Endothelial cell of umbilical vein (primary cell): ENCODE measurements at regions not wholly inside any gene's neighbourhood (a gene's known extent, or its start where the extent isn't known, plus 50 kb on each side); places are given as distances from the start of the nearest gene placed in this dataset.

Experiments used
- CTCF ChIP-seq, 2 donors: IDR thresholded peaks; 1 replicate in 1 of 2; 2 replicates in 1 of 2; pipeline ENCODE4 v1.5.1; 2011; ENCODE audit warnings: low read length in 2 of 2, mild to moderate bottlenecking in 2 of 2, moderate library complexity in 2 of 2, control low read depth in 1 of 2, inconsistent platforms in 1 of 2, low read depth in 1 of 2; ENCODE audit not compliant: insufficient read depth in 1 of 2; ENCODE audit errors: extremely low read depth in 1 of 2
- EZH2 ChIP-seq: IDR thresholded peaks from 2 replicates; pipeline ENCODE4 v1.6.1; 2012; ENCODE audit warnings: borderline replicate concordance, low read depth, mild to moderate bottlenecking, moderate library complexity, low read length, inconsistent platforms; ENCODE audit not compliant: severe bottlenecking
- MYC ChIP-seq: IDR thresholded peaks from one replicate; pipeline ENCODE4 v1.6.1; 2011; ENCODE audit warnings: mild to moderate bottlenecking, low read depth, low read length
- POLR2A ChIP-seq: IDR thresholded peaks from 2 replicates; pipeline ENCODE4 v1.6.1; 2012; ENCODE audit warnings: low read depth, mild to moderate bottlenecking, control low read depth, low read length

GRCh38 chr7:15801551-15801950 is 115.1 kb upstream of the MEOX2 start:
- TF ChIP-seq CTCF (IDR thresholded peaks at IDR 0.05; ENCODE audit: extremely low read depth in 1 of 2, insufficient read depth in 1 of 2, low read depth in 1 of 2, low read length in 2 of 2) (no peak), POLR2A (no peak), MYC (no peak), EZH2 (no peak)
